Ureter (tissue), 1 donor: ENCODE measurements at regions not wholly inside any gene's neighbourhood (a gene's known extent, or its start where the extent isn't known, plus 50 kb on each side); places are given as distances from the start of the nearest gene placed in this dataset.
"Not testable (repeated sequence)": the region's sequence is repeated elsewhere in the genome, so short reads cannot be mapped to it uniquely, and the experiment has no call there.

ENCODE experiments used
- DNase-seq: peaks from one replicate; pipeline ENCODE4 v3.0.0-alpha.2; 2020; ENCODE audit warnings: low spot score
- donor health status: DM: yes; HTN: yes; CAD: no.

GRCh38 chr17:45649796-45650195, 134.3 kb upstream of the CRHR1 start:
- DNase-seq = no peak

DNA sequence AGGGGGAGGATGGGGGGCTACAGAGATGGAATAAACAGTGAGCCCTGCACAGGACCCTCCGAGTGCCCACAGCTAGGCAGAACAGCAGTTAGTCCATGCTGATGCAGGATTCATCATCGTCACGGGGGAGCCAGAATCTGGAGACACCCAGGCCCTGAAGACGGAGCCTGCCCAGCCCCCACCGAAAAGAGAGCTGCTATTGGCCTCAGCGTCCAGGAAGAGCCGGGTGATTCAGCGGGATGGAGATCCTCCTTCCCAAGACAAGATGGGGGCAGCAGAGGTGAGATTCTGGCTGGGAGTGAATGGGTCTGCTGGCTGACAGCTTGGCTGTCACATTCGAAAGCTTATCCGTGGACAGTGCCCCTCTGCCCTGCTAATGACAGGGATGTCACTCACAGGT, 133.6 kb upstream of the CRHR1 start:
- no peak for DNase-seq

DNA sequence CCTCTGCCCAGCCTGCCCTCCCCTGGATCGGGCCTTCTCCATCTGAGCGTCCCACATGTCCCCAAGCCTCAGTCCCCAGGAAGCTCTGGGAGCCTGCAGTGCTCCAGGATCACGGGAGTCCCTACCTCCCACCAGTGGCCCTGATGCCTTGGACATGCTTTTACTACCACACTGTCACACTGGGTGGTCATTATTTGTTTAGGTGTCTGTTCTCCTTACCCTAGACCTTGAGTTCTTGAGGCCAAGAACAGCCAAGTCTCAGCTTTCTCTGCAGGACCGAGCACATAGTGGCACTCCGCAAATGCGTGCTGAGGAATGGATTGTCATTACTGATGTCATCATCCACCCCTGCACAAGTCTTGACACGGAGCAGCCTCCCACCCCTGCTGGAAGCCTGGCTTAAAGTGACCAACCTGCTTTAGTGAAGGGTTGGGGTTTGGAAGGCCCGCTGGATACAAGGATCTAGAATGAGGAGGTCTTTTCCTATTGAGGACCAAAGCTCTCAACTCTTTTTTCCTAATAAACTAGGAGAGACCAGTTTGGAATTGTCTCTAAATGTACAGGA, 132.9 kb upstream of the CRHR1 start:
- DNase-seq = no peak

- no peak for DNase-seq
These were observed 130.5 kb upstream of the CRHR1 start for GRCh38 chr17:45653616-45654015.

GRCh38 chr17:45656527-45657181, 127.5 kb upstream of the CRHR1 start:
- DNase-seq = no peak

DNA sequence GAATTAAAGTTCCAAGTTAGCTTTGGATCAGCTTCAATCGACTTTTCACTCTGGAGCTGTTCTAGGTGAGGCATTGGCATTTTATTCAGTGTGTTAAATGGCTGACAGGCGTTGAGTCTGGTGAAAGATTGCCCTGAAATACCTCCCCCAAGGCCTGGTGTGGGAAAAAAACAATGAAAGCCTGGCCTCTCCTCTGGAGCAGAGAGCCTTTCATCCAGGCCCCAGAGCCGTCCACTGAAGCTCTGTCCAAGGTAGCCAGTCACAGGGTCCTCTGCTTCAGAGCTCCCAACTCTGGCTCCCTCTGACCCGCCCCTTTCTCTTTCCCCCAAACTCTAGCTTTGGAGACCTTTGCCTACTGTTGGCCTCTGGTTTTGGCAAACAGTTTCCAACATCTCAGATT, 123.6 kb upstream of the CRHR1 start:
- DNase-seq = no peak

- no peak for DNase-seq
These were observed 121.7 kb upstream of the CRHR1 start for GRCh38 chr17:45662432-45662831.

GRCh38 chr17:45663772-45664171, 120.3 kb upstream of the CRHR1 start:
- no peak for DNase-seq

DNA sequence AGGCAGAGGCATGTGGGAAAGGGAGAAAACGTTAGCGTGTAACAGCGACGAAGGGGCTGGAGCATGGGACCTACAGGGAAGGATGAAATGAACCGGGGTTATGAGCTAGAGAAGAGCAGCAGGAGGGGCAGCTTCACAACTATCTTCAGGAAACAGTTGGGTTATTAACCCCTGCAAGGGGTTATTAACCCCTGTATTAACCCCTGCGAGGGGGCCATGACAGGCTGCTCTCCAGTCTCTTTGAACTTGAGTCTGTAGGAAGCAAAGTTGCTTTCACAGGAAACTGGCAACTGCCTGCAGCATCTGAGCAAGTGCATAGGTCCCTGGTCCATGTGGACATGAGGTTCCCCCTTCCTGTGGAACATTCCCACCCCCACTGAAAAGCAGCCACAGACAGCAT, 119.2 kb upstream of the CRHR1 start:
- no peak for DNase-seq

GRCh38 chr17:45666046-45666600, 118.0 kb upstream of the CRHR1 start:
- DNase-seq = no peak

DNA sequence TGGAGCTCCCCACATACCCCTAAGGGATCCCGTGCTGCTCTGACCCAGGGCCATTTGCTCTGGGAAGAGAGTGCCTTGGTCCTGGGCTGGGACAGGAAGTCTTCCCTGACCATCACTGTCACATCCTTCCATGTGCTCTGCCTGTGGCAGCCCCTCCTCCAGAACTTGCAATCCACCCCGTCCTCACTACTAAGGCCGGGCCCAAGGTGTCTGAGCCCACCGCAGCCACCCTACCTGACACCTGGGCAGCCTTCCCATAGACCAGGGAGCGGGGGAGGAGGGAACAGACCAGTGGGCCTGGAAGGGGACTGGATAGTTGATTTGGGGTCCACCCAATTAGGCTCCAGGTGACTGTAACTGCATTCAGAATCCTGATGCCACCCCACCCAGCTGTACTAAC, 117.5 kb upstream of the CRHR1 start:
- DNase-seq = no peak

- DNase-seq = no peak
These were observed 116.4 kb upstream of the CRHR1 start for GRCh38 chr17:45667591-45668171.

DNA sequence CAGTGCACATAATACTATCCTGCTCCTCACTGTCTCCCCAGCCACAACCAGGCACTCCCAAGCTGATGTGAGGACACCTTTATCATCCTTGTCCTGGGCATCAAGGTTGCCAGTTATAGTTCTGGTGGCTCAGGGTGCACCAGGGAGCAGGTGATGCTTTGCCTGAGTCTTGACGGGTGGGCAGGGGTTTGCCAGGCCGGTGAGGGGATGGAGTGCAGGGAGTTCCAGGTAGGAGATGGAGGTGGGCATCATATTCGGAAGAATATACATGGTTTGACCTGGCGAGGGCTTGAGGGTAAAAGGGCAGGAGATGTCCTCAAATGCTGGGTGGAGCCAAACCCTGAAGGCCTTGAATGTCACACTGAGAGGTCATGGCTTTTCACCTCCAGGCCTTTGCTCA, 115.8 kb upstream of the CRHR1 start:
- DNase-seq = no peak

GRCh38 chr17:45672301-45672700, 111.8 kb upstream of the CRHR1 start:
- no peak for DNase-seq

DNA sequence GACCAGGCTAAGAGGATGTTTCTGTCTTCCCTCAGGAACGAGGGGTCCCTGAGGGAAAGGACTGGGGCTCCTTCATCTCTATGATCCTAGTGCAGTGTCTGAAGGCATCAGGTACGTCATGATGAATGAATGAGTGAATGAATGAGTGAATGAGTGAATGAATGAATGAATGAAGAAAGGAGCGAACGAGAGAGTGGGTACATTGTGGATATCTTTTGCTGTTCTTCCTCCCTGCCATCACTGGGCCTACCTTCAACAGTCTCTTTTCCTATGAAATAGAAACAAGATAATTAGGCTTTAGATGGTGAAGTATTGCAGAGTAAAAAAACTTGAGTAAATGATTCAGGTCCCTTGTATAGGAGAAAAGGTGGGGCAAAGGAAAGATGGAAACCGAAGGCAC, 111.3 kb upstream of the CRHR1 start:
- no peak for DNase-seq

DNA sequence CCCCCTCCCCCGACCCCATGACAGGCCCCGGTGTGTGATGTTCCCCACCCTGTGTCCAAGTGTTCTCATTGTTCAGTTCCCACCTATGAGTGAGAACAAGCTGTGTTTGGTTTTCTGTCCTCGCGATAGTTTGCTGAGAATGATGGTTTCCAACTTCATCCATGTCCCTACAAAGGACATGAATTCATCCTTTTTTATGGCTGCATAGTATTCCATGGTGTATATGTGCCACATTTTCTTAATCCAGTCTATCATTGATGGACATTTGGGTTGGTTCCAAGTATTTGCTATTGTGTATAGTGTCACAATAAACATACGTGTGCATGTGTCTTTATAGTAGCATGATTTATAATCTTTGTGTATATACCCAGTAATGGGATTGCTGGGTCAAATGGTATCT, 110.4 kb upstream of the CRHR1 start:
- DNase-seq = not testable (repeated sequence)

DNA sequence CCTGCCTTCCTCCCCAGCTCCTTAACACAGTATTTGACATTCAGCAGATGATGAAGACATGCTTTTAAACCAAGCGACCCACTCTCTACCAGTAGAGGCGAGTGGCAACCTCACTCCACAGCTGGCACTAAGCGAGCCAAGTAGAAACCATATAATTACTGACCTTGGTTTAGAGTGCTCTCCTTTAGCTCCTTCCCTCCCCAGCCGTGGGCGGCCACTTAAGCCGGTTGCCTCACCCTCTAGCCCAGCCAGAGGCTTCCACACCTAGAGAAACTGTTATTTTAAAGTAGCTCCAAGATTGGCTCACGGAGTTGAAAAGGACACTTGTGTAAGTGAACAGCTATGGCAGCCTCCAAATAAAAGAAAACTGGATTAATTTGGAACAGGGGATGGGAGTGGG, 109.1 kb upstream of the CRHR1 start:
- DNase-seq = no peak

DNA sequence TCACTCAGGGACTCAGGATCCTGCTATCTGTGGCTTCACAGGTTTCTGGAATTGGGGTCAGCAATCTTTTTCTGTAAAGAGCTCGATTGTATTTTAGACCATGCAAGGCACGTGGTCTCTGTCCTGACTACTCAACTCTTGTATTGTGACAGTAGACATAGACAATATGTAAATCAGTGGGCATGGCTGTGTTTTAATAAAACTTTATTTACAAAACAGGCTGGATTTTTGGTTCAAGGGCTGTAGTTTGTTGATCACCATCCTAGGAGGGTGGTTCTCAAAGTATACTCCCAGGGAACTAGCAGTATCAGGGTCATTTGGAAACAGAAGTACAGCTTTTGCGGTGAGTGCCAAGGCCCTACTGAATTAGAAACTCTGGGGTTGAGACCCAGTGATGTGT, 108.2 kb upstream of the CRHR1 start:
- DNase-seq = no peak

GRCh38 chr17:45676695-45677094, 107.4 kb upstream of the CRHR1 start:
- DNase-seq = no peak

- DNase-seq = no peak
These were observed 106.3 kb upstream of the CRHR1 start for GRCh38 chr17:45677770-45678169.

- no peak for DNase-seq
These were observed 104.7 kb upstream of the CRHR1 start for GRCh38 chr17:45679426-45679825.

DNA sequence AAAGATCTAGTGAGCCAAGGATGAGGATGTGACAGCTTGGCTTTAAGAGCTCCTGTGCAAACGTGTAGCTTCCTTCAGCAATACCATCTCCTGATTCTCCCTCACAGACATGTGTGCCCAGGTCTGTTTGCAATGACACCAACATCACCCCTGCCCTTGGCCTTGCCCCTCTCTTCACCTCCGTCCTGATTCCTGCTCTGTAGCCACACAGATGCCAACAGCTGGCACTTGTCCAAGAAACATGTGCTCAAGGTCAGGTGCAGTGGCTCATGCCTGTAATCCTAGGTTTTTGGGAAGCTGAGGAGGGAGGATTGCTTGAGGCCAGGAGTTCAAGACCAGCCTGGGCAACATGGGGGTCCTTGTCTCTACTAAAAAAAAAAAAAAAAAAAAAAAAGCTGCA, 103.8 kb upstream of the CRHR1 start:
- DNase-seq = no peak

DNA sequence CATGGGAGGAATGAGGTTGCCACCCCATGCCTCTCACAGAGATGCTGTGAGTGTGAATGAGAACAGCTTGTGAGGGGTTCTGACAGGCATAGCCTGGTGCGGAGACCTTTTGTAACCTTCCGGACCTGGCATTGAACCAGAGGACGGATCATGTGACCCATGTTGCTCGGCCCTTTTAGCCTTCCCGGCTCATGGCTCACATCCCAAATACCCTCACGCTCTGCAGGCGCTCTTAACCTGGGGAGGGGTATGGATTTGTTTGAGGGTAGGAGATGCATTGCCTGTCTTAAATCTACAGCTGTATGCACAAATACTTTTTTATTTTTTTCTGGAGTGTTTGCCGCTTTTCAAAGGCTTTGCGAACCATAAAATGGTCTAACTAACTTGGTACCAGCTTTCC, 102.4 kb upstream of the CRHR1 start:
- no peak for DNase-seq

DNA sequence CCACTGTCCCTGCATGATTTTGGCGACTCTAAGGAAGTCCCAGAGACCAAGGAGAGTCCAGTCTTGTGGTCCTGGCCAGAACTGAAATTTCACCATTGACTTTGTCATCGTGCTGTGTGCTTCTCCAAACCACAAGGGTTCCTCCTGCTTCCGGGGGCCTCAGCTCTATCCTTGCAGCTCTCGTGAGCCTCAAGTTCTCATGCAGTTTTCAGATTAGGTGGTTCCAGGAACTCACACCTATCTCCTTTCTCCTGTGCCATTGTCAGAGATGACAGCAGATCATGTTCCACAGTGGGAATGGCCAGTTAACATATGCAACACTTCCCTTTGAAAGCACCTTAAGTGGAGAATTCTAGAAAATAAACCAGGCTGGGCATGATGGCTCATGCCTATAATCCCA, 97.9 kb upstream of the CRHR1 start:
- no peak for DNase-seq
